ENCODE measurements at regions not wholly inside any gene's neighbourhood (a gene's known extent, or its start where the extent isn't known, plus 50 kb on each side); places are given as distances from the start of the nearest gene placed in this dataset.

- no peaks in the 10 kb centered on the region for H3K4me1 ChIP-seq (ENCODE audit: control insufficient read depth in 1 of 2, insufficient read depth in 2 of 2, low read length in 2 of 2)
- intact Hi-C loops (cut with DNase I): no loop called here
These were observed 119.2 kb downstream of the RWDD3 start for GRCh38 chr1:95353194-95353593.

DNA sequence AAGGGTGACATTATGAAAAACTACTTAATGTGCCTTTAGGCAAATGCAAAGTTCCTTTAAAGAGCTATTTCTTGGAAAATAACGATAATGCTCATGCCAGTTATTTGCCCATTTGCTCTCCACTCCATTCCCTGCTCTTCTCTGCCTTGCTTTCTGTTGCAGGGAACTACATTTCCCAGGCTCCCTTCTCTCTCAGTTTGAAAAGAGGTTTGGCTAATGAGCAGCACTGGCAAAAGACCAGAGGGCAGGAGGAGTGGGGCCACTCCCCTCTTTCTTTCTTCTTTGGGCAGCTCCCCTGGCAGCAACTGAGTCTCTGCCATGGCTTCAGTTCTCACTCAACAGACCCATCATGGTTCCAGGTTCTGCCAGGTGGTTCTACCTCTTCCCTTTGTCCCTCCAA, 130.5 kb downstream of the RWDD3 start:
- no peak for ATAC-seq (ENCODE audit: low FRiP score)
- Histone ChIP-seq H3K27ac (ENCODE audit: low read depth in 1 of 2, low read length in 2 of 2) (no peak overlapping the region), H3K36me3 (ENCODE audit: control insufficient read depth in 1 of 2, insufficient read depth in 2 of 2, low read length in 1 of 2) (no peaks in the 10 kb centered on the region), H3K4me3 (ENCODE audit: low read length in 2 of 2) (no peak overlapping the region), H3K4me1 (ENCODE audit: control insufficient read depth in 1 of 2, insufficient read depth in 2 of 2, low read length in 2 of 2) (no peaks in the 10 kb centered on the region), H3K9me3 (ENCODE audit: control insufficient read depth, low read length) (peaks cover 2% of the 10 kb centered on the region), H3K27me3 (ENCODE audit: control insufficient read depth in 1 of 2, insufficient read depth in 2 of 2, low read length in 1 of 2) (no peaks in the 10 kb centered on the region)
- WGBS, 2 donors: 77 to 80% methylated on average over 1 of the region's 1 CpG
- intact Hi-C loops (cut with DNase I): no loop called here
- DNase-seq: no peak

More at GRCh38 chr1:95353194-95353593, 119.2 kb downstream of the RWDD3 start:
- Histone ChIP-seq H3K36me3 (ENCODE audit: control insufficient read depth in 1 of 2, insufficient read depth in 2 of 2, low read length in 1 of 2) (no peaks in the 10 kb centered on the region), H3K27ac (ENCODE audit: low read depth in 1 of 2, low read length in 2 of 2) (no peak overlapping the region), H3K27me3 (ENCODE audit: control insufficient read depth in 1 of 2, insufficient read depth in 2 of 2, low read length in 1 of 2) (no peaks in the 10 kb centered on the region), H3K9me3 (ENCODE audit: control insufficient read depth, low read length) (no peaks in the 10 kb centered on the region), H3K4me3 (ENCODE audit: low read length in 2 of 2) (no peak overlapping the region)
- WGBS, 2 donors: 21 to 32% methylated on average over 3 of the region's 3 CpGs
- DNase-seq (no peak), ATAC-seq (ENCODE audit: low FRiP score) (no peak)

GRCh38 chr1:95366498-95366897, 132.5 kb downstream of the RWDD3 start:
- Histone ChIP-seq H3K9me3 (ENCODE audit: control insufficient read depth, low read length) (peaks cover 3% of the 10 kb centered on the region), H3K4me1 (ENCODE audit: control insufficient read depth in 1 of 2, insufficient read depth in 2 of 2, low read length in 2 of 2) (no peaks in the 10 kb centered on the region), H3K4me3 (ENCODE audit: low read length in 2 of 2) (no peak overlapping the region), H3K36me3 (ENCODE audit: control insufficient read depth in 1 of 2, insufficient read depth in 2 of 2, low read length in 1 of 2) (no peaks in the 10 kb centered on the region), H3K27ac (ENCODE audit: low read depth in 1 of 2, low read length in 2 of 2) (no peak overlapping the region), H3K27me3 (ENCODE audit: control insufficient read depth in 1 of 2, insufficient read depth in 2 of 2, low read length in 1 of 2) (no peaks in the 10 kb centered on the region)
- no peak for ATAC-seq (ENCODE audit: low FRiP score)
- 69 to 78% methylated on average over 3 of the region's 3 CpGs for WGBS, 2 donors
- DNase-seq: no peak
- intact Hi-C loops (cut with DNase I): no loop called here

DNA sequence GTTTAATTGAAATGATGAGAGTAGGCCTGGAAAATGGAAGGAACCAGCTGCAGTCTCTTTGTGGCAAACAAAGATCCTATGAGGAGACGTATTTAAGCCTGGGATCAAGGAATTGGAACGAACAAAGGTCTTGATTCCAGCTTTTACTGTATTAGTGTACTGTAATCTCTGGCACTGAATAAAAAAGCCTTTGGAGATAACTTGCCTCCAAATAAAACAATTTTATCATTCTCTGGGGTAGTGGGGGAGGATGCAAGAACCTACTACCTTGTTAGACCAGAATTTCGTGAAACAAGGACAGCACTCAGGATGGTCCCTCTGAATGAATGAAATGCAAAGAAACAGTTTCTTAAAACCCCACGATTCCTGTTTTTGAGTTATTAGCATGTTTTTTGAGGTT, 134.2 kb downstream of the RWDD3 start:
- no peak for DNase-seq
- no peaks in the 10 kb centered on the region for H3K36me3 ChIP-seq (ENCODE audit: control insufficient read depth in 1 of 2, insufficient read depth in 2 of 2, low read length in 1 of 2)
- peaks cover 1% of the 10 kb centered on the region for H3K9me3 ChIP-seq (ENCODE audit: control insufficient read depth, low read length)
- intact Hi-C loops (cut with DNase I): no loop called here
- WGBS, 2 donors: 34 to 38% methylated on average over 4 of the region's 4 CpGs
- no peak for ATAC-seq (ENCODE audit: low FRiP score)
- no peak overlapping the region for H3K27ac ChIP-seq (ENCODE audit: low read depth in 1 of 2, low read length in 2 of 2)
- H3K4me3 ChIP-seq (ENCODE audit: low read length in 2 of 2): no peak overlapping the region
- H3K27me3 ChIP-seq (ENCODE audit: control insufficient read depth in 1 of 2, insufficient read depth in 2 of 2, low read length in 1 of 2): no peaks in the 10 kb centered on the region
- H3K4me1 ChIP-seq (ENCODE audit: control insufficient read depth in 1 of 2, insufficient read depth in 2 of 2, low read length in 2 of 2): no peaks in the 10 kb centered on the region

DNA sequence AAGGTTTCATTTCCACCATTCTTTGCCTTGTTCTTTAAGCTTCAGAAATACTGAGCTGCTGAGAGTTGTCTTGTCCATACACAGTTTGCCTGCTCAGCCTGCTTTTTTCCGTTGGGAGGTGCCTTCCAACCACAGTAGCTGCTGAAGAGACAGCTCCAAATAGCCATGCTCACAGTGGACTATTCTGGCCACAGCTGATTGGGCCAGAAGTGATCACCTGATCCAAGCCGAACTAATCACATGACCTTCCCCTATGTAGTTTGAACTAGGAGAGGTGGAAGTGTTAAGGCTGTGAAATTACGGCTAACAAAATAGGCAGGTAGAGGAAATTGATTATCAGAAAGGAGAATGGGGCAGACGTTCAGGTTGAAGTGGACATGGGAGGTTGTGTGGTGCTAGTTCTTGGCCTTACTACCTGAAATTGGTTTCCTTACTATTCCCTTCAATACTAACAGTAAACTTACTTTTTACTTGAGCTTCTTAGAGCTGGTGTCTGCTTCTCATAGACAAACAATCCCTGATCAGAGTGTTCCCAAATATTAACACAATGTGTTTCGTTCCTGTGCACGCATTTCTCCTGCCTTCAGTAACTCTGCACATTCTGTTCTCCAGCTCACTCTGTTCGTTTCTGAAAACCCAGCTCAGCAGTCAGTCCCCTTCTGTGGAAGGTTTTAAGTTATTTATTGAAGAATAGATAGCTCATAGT, 136.1 kb downstream of the RWDD3 start:
- peaks cover 1% of the 10 kb centered on the region for H3K9me3 ChIP-seq (ENCODE audit: control insufficient read depth, low read length)
- no peaks in the 10 kb centered on the region for H3K4me1 ChIP-seq (ENCODE audit: control insufficient read depth in 1 of 2, insufficient read depth in 2 of 2, low read length in 2 of 2)
- H3K27me3 ChIP-seq (ENCODE audit: control insufficient read depth in 1 of 2, insufficient read depth in 2 of 2, low read length in 1 of 2): no peaks in the 10 kb centered on the region
- H3K36me3 ChIP-seq (ENCODE audit: control insufficient read depth in 1 of 2, insufficient read depth in 2 of 2, low read length in 1 of 2): no peaks in the 10 kb centered on the region
- ATAC-seq (ENCODE audit: low FRiP score): no peak
- WGBS, 2 donors: 61 to 69% methylated on average over 7 of the region's 7 CpGs
- intact Hi-C loops (cut with DNase I): no loop called here
- H3K4me3 ChIP-seq (ENCODE audit: low read length in 2 of 2): no peak overlapping the region
- no peak overlapping the region for H3K27ac ChIP-seq (ENCODE audit: low read depth in 1 of 2, low read length in 2 of 2)
- DNase-seq: no peak

- no peak for DNase-seq
- Histone ChIP-seq H3K27ac (ENCODE audit: low read depth in 1 of 2, low read length in 2 of 2) (no peak overlapping the region), H3K9me3 (ENCODE audit: control insufficient read depth, low read length) (peaks cover 1% of the 10 kb centered on the region), H3K4me1 (ENCODE audit: control insufficient read depth in 1 of 2, insufficient read depth in 2 of 2, low read length in 2 of 2) (no peaks in the 10 kb centered on the region), H3K36me3 (ENCODE audit: control insufficient read depth in 1 of 2, insufficient read depth in 2 of 2, low read length in 1 of 2) (no peaks in the 10 kb centered on the region), H3K4me3 (ENCODE audit: low read length in 2 of 2) (no peak overlapping the region), H3K27me3 (ENCODE audit: control insufficient read depth in 1 of 2, insufficient read depth in 2 of 2, low read length in 1 of 2) (no peaks in the 10 kb centered on the region)
- WGBS, 2 donors: 28 to 48% methylated on average over 13 of the region's 13 CpGs
- intact Hi-C loops (cut with DNase I): no loop called here
- no peak for ATAC-seq (ENCODE audit: low FRiP score)
These were observed 136.9 kb downstream of the RWDD3 start for GRCh38 chr1:95370691-95371562.

GRCh38 chr1:95371666-95372282, 137.8 kb downstream of the RWDD3 start:
- 83 to 86% methylated on average over 12 of the region's 12 CpGs for WGBS, 2 donors
- Histone ChIP-seq H3K36me3 (ENCODE audit: control insufficient read depth in 1 of 2, insufficient read depth in 2 of 2, low read length in 1 of 2) (no peaks in the 10 kb centered on the region), H3K4me3 (ENCODE audit: low read length in 2 of 2) (no peak overlapping the region), H3K27me3 (ENCODE audit: control insufficient read depth in 1 of 2, insufficient read depth in 2 of 2, low read length in 1 of 2) (no peaks in the 10 kb centered on the region), H3K27ac (ENCODE audit: low read depth in 1 of 2, low read length in 2 of 2) (no peak overlapping the region), H3K9me3 (ENCODE audit: control insufficient read depth, low read length) (peaks cover 1% of the 10 kb centered on the region), H3K4me1 (ENCODE audit: control insufficient read depth in 1 of 2, insufficient read depth in 2 of 2, low read length in 2 of 2) (no peaks in the 10 kb centered on the region)
- intact Hi-C loops (cut with DNase I): no loop called here
- DNase-seq: no peak
- no peak for ATAC-seq (ENCODE audit: low FRiP score)

GRCh38 chr1:95375174-95375573, 141.2 kb downstream of the RWDD3 start:
- no peak for DNase-seq
- WGBS, 2 donors: 58 to 61% methylated on average over 4 of the region's 4 CpGs
- Histone ChIP-seq H3K4me1 (ENCODE audit: control insufficient read depth in 1 of 2, insufficient read depth in 2 of 2, low read length in 2 of 2) (no peaks in the 10 kb centered on the region), H3K4me3 (ENCODE audit: low read length in 2 of 2) (no peak overlapping the region), H3K27ac (ENCODE audit: low read depth in 1 of 2, low read length in 2 of 2) (no peak overlapping the region), H3K9me3 (ENCODE audit: control insufficient read depth, low read length) (no peaks in the 10 kb centered on the region), H3K36me3 (ENCODE audit: control insufficient read depth in 1 of 2, insufficient read depth in 2 of 2, low read length in 1 of 2) (no peaks in the 10 kb centered on the region), H3K27me3 (ENCODE audit: control insufficient read depth in 1 of 2, insufficient read depth in 2 of 2, low read length in 1 of 2) (no peaks in the 10 kb centered on the region)
- no peak for ATAC-seq (ENCODE audit: low FRiP score)
- intact Hi-C loops (cut with DNase I): no loop called here
